B cell (primary cell): ENCODE measurements at regions not wholly inside any gene's neighbourhood (a gene's known extent, or its start where the extent isn't known, plus 50 kb on each side); places are given as distances from the start of the nearest gene placed in this dataset.

Experiments used
- ATAC-seq: fragments of 200-7000 bp; cut with Tn5 transposase; one replicate; pipeline ENCODE4 v1.10.0; 2021; ENCODE audit warnings: low read depth, mild to moderate bottlenecking, moderate number of reproducible peaks, moderate library complexity
- CTCF ChIA-PET: fragments of 350-600 bp; sonication (Branson Sonifier 250); formaldehyde crosslinking; loops from one replicate; lab custom pipeline; 2021; ENCODE audit warnings: antibody characterized with exemption, inconsistent platforms; lab: Charles Lee
- POLR2A ChIA-PET: fragments of 350-600 bp; sonication (Branson Sonifier 250); formaldehyde crosslinking; loops from one replicate; lab custom pipeline; 2021; ENCODE audit warnings: antibody characterized with exemption; lab: Charles Lee
- DNase-seq: peaks from one replicate; pipeline ENCODE4 v3.0.0; 2013
- H2AFZ ChIP-seq: 2 replicates; pipeline ENCODE4 v1.6.1; 2012; ENCODE audit warnings: mild to moderate bottlenecking, low read depth, low read length; ENCODE audit not compliant: insufficient read depth, poor library complexity, severe bottlenecking
- H3K27ac ChIP-seq, 2 donors: 1 replicate in 1 of 2; 2 replicates in 1 of 2; pipeline ENCODE4 v1.5.1; 2012 to 2013; ENCODE audit warnings: low read length in 2 of 2, mild to moderate bottlenecking in 2 of 2, moderate library complexity in 1 of 2
- H3K27me3 ChIP-seq, 4 experiments: fragments of 200-600 bp in 1 of 4; sonication (generic) in 1 of 4; replicated peaks in 1 of 4; 1 replicate in 2 of 4; 2 replicates in 2 of 4; pipeline versions ENCODE4 v1.6.1 to v1.7.0; 2013 to 2016; ENCODE audit warnings: low read length in 3 of 4, mild to moderate bottlenecking in 2 of 4, mixed read lengths in 1 of 4, moderate library complexity in 1 of 4; ENCODE audit not compliant: insufficient read depth in 4 of 4, control insufficient read depth in 3 of 4; ENCODE audit errors: control extremely low read depth in 1 of 4
- H3K36me3 ChIP-seq, 2 experiments: replicated peaks in 1 of 2; 1 replicate in 1 of 2; 2 replicates in 1 of 2; pipeline versions ENCODE4 v1.6.1 to v1.7.1; 2013; ENCODE audit warnings: low read length in 1 of 2; ENCODE audit not compliant: insufficient read depth in 2 of 2, control insufficient read depth in 1 of 2; ENCODE audit errors: control extremely low read depth in 1 of 2, extremely low read depth in 1 of 2
- H3K4me1 ChIP-seq, 2 donors: fragments of 200-600 bp in 1 of 2; sonication (generic) in 1 of 2; 1 replicate in 1 of 2; 2 replicates in 1 of 2; pipeline versions ENCODE4 v1.5.1 to v1.6.1; 2013 to 2017; ENCODE audit warnings: low read length in 2 of 2; ENCODE audit not compliant: control insufficient read depth in 2 of 2, insufficient read depth in 2 of 2
- H3K4me2 ChIP-seq: replicated peaks from 2 replicates; pipeline ENCODE3; 2012; ENCODE audit warnings: mild to moderate bottlenecking, low read depth, low read length; ENCODE audit not compliant: poor library complexity, severe bottlenecking
- H3K4me3 ChIP-seq, 5 experiments: fragments of 200-600 bp in 1 of 5; sonication (generic) in 1 of 5; 1 replicate in 3 of 5; 2 replicates in 2 of 5; pipeline versions ENCODE4 v1.5.1 to v1.7.0; 2011 to 2016; ENCODE audit warnings: low read length in 4 of 5, mild to moderate bottlenecking in 4 of 5, low read depth in 2 of 5, control low read depth in 1 of 5, moderate library complexity in 1 of 5; ENCODE audit not compliant: insufficient read depth in 1 of 5; ENCODE audit errors: control extremely low read depth in 1 of 5, extremely low read depth in 1 of 5
- H3K79me2 ChIP-seq: fragments of 200-600 bp; sonication (generic); one replicate; pipeline ENCODE4 v1.6.0; 2016; ENCODE audit warnings: low read length; ENCODE audit not compliant: control insufficient read depth, insufficient read depth
- H3K9ac ChIP-seq: fragments of 200-600 bp; sonication (generic); 2 replicates; pipeline ENCODE4 v1.6.1; 2017; ENCODE audit warnings: mild to moderate bottlenecking, low read length, moderate library complexity
- H3K9me3 ChIP-seq, 3 donors: one replicate each; pipeline versions ENCODE4 v1.6.1 to v1.7.1; 2013; ENCODE audit warnings: low read length in 2 of 3; ENCODE audit not compliant: control insufficient read depth in 2 of 3, insufficient read depth in 1 of 3; ENCODE audit errors: control extremely low read depth in 1 of 3
- H4K20me1 ChIP-seq: 2 replicates; pipeline ENCODE4 v1.6.0; 2012; ENCODE audit warnings: mild to moderate bottlenecking, low read length; ENCODE audit not compliant: insufficient read depth, control insufficient read depth, poor library complexity, severe bottlenecking
- H3K27ac Mint-ChIP-seq: one replicate; pipeline ENCODE4 v1.8.0; 2021; ENCODE audit warnings: mixed read lengths
- H3K27me3 Mint-ChIP-seq: one replicate; pipeline ENCODE4 v1.8.0; 2021; ENCODE audit warnings: mixed read lengths
- H3K4me1 Mint-ChIP-seq: one replicate; pipeline ENCODE4 v1.8.0; 2021; ENCODE audit warnings: mixed read lengths
- H3K4me3 Mint-ChIP-seq: one replicate; pipeline ENCODE4 v1.8.0; 2021; ENCODE audit warnings: mixed read lengths
- H3K9me3 Mint-ChIP-seq: one replicate; pipeline ENCODE4 v1.8.0; 2022; ENCODE audit warnings: mixed read lengths; ENCODE audit not compliant: insufficient read depth
- CTCF ChIP-seq: fragments of 200-600 bp; IDR thresholded peaks from one replicate; pipeline ENCODE4 v1.8.0; 2022; ENCODE audit warnings: antibody characterized with exemption, mild to moderate bottlenecking
- EZH2 ChIP-seq: IDR thresholded peaks from 2 replicates; pipeline ENCODE4 v1.6.1; 2012; ENCODE audit warnings: borderline replicate concordance, low read depth, mild to moderate bottlenecking, moderate library complexity, low read length; ENCODE audit not compliant: insufficient read depth, poor library complexity, severe bottlenecking
- WGBS: methylation state at CpG from one replicate; pipeline ENCODE4 v1.1.5; 2013; ENCODE audit warnings: missing lambda C conversion rate; ENCODE audit not compliant: insufficient coverage; 5-methylcytosine and 5-hydroxymethylcytosine counted together
- intact Hi-C: fragments of 100-400 bp; cut with micrococcal nuclease; formaldehyde crosslinking; loops from one replicate; pipeline ENCODE4 v1.10.0; 2022

GRCh38 chr11:25990406-25990805 lies 341.5 kb upstream of the ANO3 start:
- Histone ChIP-seq H3K9me3 (no peaks in the 10 kb centered on the region), H2AFZ (no peak overlapping the region), H3K4me2 (no peak overlapping the region), H3K27ac (no peak overlapping the region), H3K9ac (no peak overlapping the region), H3K36me3 (no peaks in the 10 kb centered on the region), H3K4me3 (no peak overlapping the region), H4K20me1 (no peaks in the 10 kb centered on the region), H3K79me2 (no peaks in the 10 kb centered on the region), H3K27me3 (no peaks in the 10 kb centered on the region), H3K4me1 (no peaks in the 10 kb centered on the region)
- CTCF ChIA-PET, result interaction anchor here (1.3 to 1.4 kb wide), 2 partner anchors 9 to 18 kb away, joined by 3 to 6 read pairs; no protein-coding TSS in a partner anchor
- Mint-ChIP-seq H3K4me1 (peaks cover 3% of the 10 kb centered on the region), H3K27ac (no peak overlapping the region), H3K9me3 (no peaks in the 10 kb centered on the region), H3K4me3 (no peak overlapping the region), H3K27me3 (no peaks in the 10 kb centered on the region)
- intact Hi-C loops, result no loop called here
- TF ChIP-seq EZH2 (no peak), CTCF (no peak)
- DNase-seq (no peak), ATAC-seq (no peak)
- POLR2A ChIA-PET, result no interaction called here
- no CpG with 5 or more reads among the region's 3 CpGs for WGBS

GRCh38 chr11:25991476-25991875 lies 340.5 kb upstream of the ANO3 start:
- no peaks in the 10 kb centered on the region for H3K4me1 ChIP-seq
- no peaks in the 10 kb centered on the region for H4K20me1 ChIP-seq
- H3K27me3 ChIP-seq, result no peaks in the 10 kb centered on the region
- H2AFZ ChIP-seq, result no peak overlapping the region
- Mint-ChIP-seq H3K27me3 (no peaks in the 10 kb centered on the region), H3K4me3 (no peak overlapping the region), H3K4me1 (no peaks in the 10 kb centered on the region), H3K9me3 (no peaks in the 10 kb centered on the region), H3K27ac (no peak overlapping the region)
- no peak overlapping the region for H3K4me2 ChIP-seq
- no peak for DNase-seq
- CTCF ChIA-PET, result interaction anchor here (1.3 kb wide), 1 partner anchor 10 kb away, joined by 12 read pairs; no protein-coding TSS in a partner anchor
- no CpG with 5 or more reads among the region's 2 CpGs for WGBS
- no peaks in the 10 kb centered on the region for H3K79me2 ChIP-seq
- TF ChIP-seq CTCF (no peak), EZH2 (no peak)
- POLR2A ChIA-PET, result no interaction called here
- intact Hi-C loops, result no loop called here
- no peak for ATAC-seq
- H3K4me3 ChIP-seq, result no peak overlapping the region
- no peaks in the 10 kb centered on the region for H3K36me3 ChIP-seq
- no peaks in the 10 kb centered on the region for H3K9me3 ChIP-seq
- H3K9ac ChIP-seq, result no peak overlapping the region
- H3K27ac ChIP-seq, result no peak overlapping the region
